AG08395 (cell line): ENCODE measurements at regions not wholly inside any gene's neighbourhood (a gene's known extent, or its start where the extent isn't known, plus 50 kb on each side); places are given as distances from the start of the nearest gene placed in this dataset.

Experiments used
- DNase-seq: peaks from one replicate; pipeline ENCODE4 v3.0.0; 2012; ENCODE audit warnings: mixed read lengths, low spot score

DNA sequence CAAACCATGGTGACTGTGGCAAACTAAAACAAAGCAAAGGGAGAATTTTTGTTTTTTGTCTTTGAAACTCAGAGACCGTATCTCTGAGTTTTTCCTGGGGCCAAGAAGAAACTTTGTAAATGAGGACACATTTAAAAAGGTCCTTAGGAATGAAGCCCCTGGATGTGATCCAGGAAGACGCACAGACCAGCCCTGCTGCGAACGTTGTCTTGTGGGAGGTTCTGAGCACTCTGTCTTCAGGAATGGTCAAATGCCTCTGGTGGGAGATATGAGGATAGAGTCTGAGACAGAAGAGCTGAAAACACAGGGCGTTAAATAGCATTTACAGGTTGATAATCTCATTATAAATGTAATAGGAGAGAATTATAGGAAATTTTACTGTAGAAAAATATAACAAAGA is 893.5 kb upstream of the KLHL29 start:
- no peak for DNase-seq

DNA sequence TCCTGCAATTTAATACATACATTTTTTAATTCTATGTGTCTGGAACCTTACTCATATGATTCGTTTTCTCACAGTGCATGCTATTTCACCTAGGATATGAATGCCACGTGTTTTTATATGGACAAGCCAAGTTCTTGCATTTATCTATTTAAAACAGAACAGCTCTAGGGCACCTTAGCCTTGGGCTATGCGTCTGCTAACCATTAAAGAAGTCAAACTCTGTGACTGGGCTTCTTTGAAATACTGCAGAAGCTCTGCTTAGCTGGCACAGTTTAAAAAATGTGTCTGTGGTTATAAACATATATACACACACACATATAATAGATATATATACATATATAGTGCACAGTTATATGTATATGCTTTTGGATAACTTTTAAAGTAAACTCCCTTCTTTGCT is 890.8 kb upstream of the KLHL29 start:
- DNase-seq = no peak

- DNase-seq = no peak
Measured at GRCh38 chr2:22497064-22497463, 887.9 kb upstream of the KLHL29 start.

- no peak for DNase-seq
Measured at GRCh38 chr2:22497789-22498188, 887.2 kb upstream of the KLHL29 start.

DNA sequence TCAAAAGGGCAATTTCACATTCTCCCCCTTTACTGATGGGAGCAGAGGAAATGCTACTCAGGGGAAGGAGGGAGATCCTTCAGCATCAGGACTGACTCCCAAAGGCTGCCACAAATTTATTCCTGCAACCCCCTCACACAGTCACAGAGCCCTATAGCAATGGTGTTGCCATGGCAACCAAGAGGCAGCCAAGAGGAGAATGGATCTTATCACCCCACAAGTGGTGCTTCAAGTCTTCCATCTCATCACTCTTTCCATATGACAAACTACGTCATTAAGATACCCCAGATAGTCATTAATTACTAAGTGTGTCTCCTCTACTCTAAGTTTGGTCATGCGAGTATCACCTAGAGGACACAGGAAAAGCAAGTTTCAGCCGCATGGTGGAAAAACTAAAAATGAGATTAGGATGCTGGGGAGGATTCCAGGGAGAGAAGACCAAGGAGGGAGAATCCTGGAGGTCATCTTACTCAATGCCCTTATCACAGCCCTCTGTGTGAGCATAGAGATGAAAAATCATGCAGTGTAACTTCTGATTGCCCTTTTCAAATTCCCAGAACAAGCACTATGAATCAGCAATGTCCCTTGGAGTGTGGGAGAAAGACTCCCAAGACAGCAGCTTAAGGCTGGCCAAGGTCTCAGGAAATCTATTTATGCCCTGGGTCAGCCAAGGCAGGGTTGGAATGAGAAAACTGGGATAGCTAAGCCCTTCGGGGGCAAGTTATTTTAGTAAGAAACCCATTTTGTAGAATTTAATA is 885.7 kb upstream of the KLHL29 start:
- DNase-seq = no peak

- DNase-seq = no peak
Measured at GRCh38 chr2:22500555-22500935, 884.4 kb upstream of the KLHL29 start.

- DNase-seq = no peak
Measured at GRCh38 chr2:22501851-22502250, 883.1 kb upstream of the KLHL29 start.

DNA sequence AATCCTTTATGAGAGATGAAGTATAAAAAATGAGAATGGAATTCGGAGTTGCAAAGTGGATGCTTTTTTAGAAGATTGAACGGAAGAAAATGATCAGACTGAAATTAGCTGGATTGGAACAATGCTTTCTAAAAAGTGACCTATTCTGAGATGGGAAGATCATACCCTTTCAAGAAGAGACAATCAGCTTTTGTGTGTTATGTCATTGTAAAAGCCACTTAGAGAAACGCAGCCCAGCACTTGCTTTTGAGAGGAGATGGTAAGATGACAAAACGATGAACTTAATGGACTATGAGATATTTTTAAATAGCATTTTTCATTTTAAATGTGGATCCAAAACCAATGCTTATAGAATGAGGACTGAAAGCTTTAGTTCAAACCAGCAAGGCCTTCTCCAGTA is 871.4 kb upstream of the KLHL29 start:
- DNase-seq = no peak

- no peak for DNase-seq
Measured at GRCh38 chr2:22517141-22517540, 867.8 kb upstream of the KLHL29 start.

DNA sequence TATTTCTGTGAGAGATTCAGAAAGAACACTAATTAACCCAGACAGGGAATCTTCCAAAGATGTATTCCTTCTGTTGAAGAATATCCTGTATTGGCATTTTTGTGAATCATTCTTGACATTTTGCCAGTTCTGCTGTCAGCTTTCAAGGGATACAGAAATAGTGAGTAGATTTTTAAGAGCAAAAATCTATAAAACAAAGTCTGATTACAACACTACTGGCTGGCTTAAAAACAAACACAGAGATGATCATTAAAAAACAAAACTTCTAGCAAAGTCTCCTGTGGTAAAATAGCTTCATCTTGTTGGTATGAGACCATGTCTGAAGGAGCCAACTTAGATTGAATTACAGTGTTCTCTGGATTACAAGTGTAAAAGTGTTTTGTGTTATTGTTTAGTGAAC is 866.3 kb upstream of the KLHL29 start:
- no peak for DNase-seq

DNA sequence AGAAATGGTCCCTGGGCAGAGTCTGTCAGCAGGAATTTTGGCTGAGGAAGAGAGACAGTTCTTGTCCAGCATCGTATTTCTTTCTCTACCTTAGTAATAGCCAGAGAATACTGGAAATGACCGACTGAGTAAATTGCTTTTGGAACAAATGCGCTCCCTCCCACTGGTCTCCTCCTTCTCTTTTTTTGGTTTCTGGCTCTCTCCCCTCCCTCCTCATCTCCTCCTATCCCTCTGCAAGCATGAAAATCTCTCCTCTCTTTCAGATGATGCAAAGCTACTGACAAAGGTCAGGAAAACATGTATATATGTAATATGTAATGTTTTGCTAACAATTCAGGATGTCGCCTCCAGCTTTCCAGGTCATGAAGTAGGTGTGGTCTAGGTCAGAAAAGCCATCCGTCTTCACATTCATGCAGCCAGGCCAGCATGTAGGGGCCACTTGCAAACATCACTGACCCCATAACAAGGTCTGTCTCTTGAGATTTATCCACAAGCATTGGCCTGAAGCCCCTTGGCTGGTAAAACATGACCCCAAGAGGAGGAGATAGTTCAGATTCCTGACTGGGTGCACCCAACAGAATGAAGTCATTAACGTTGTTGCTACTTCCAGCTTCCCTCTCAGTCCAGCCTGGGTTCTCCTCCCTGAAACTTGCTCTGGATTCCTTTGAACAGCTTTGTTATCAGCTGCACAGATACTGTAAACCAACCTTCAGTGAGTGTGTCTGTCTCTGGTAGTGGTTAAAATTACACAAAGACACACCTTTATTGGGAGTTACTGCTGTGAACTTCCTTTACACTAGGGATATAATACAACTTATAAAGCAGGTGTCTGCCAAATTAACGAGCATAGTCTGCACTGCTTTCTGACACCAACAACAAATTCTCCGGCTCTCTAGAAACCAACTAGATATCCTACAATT is 864.4 kb upstream of the KLHL29 start:
- no peak for DNase-seq

DNA sequence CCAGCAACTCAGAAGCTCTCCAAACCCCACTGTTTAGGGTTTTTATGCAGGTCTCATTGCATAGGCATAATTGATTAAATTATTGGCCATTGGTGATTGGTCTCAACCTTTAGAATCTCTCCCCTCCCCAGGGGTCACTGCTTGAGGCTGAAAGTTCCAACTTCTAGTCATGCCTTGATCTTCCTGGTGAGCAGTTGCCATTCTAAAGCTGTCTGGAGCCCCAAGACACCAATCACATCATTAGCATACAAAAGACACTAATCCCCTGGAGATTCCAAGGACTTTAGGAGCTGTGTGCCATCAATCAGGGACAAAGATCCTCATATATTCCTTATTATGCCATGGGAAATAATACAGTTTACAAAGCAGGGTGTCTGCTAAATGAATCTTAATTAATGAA is 863.4 kb upstream of the KLHL29 start:
- DNase-seq = no peak

DNA sequence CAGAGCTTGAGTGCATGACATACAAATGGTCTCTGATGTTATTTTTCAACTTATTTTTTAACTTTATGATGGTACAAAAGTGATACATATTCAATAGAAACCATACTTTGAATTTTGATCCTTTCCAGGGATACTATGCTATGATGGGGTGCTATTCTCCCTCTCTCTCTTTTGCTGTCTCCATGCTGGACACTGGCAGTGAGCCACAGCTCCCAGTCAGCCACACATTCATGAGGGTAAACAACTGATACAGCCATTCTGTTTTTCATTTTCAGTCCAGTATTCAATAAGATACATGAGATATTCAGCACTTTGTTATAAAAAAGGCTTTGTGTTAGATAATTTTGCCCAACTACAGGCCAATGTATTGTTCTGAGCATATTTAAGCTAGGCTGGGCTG is 859.3 kb upstream of the KLHL29 start:
- DNase-seq = no peak

GRCh38 chr2:22530131-22530530 is 854.8 kb upstream of the KLHL29 start:
- no peak for DNase-seq

GRCh38 chr2:22536133-22536532 is 848.8 kb upstream of the KLHL29 start:
- DNase-seq = no peak

- DNase-seq = no peak
Measured at GRCh38 chr2:22554453-22554852, 830.5 kb upstream of the KLHL29 start.

DNA sequence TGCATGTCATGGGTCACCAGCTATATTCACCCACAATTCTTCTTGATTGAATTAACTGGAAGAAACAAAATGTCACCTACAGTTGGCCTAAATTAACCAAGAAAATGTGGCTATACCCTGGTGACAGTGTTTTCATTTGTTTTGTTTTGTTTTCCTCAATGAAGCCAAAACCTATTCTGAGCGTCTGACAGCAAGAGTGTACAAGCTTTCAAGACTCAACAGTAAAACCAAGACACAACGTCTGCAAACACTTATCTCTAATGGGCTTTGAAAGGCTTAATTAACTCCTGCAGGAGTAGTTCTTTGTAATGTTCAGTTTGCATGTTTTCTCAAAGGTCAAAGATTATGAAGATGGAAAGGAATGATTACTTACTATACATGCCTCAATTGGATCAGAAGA is 827.6 kb upstream of the KLHL29 start:
- DNase-seq = no peak

DNA sequence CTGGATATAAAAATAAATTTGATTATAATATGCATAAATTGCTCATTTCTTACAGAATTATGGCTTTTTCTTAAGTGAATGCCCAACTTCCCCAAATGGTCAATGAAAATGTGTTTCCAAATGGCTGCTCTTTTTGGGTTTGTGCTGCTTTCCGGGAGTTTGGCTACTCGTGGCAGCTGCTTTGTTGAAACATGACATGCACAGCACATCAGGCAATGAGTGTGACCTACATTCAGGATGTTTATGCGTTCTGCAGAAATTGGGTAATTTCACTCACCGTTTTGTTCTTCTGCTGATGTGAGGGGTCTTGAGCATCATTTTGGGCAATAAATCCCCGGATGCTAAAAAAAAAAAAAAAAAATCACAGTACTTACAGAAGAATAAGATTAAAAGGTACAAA is 825.0 kb upstream of the KLHL29 start:
- no peak for DNase-seq

DNA sequence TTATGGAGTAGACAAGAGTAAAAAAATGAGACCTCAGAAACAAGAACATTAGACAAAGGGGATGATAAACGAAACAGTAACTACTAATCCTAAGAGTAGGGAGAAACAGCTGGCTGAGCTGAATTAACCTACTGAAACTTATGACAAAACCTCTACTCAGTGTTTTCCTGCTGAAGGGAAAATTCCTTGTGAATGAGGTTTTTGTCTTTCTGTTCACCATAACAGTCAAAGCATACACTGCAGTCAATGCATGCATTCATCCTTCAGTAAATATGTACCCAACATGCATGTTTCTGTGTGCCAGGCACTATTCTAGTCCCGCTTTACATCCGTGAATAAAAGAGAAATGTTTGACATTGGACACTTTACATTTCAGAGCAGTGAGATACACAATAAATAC is 805.6 kb upstream of the KLHL29 start:
- no peak for DNase-seq

GRCh38 chr2:22582107-22582506 is 802.9 kb upstream of the KLHL29 start:
- DNase-seq = no peak

- DNase-seq = no peak
Measured at GRCh38 chr2:22596306-22596705, 788.7 kb upstream of the KLHL29 start.

DNA sequence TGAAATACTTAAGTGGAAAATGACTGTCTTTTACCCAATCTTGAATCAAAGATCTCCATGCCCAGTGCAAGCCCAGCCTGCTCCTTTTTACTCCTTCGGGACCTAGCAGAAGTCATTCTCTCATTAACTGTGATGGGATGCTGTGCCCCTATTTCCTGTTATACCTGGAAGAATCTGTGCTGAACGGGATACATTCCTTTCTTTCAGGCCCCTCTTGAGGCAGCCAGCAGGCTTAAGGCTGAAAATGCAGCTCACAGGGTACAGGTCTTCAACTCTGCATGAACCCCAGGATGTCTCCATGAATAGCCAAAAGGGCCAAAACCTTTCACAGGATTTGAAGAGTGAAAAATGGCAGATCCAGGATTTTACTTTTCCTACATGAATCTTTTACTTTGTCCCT is 784.8 kb upstream of the KLHL29 start:
- DNase-seq = no peak

GRCh38 chr2:22600999-22601398 is 784.0 kb upstream of the KLHL29 start:
- DNase-seq = no peak

GRCh38 chr2:22604136-22604535 is 780.8 kb upstream of the KLHL29 start:
- DNase-seq = no peak
